Activated T-helper 17 cell treated with anti-CD3 and anti-CD28 coated beads, Interleukin-2, amount 50 U/mL, for 72 hours (primary cell): ENCODE measurements at regions not wholly inside any gene's neighbourhood (a gene's known extent, or its start where the extent isn't known, plus 50 kb on each side); places are given as distances from the start of the nearest gene placed in this dataset.

ENCODE experiments used
- ATAC-seq: fragments of 150-1000 bp; cut with Tn5 transposase; replicated peaks from 2 replicates; pipeline ENCODE4 v1.10.0; 2021; ENCODE audit warnings: mild to moderate bottlenecking, moderate library complexity
- H3K27ac Mint-ChIP-seq: one replicate; pipeline ENCODE4 v1.8.0; 2022; ENCODE audit warnings: mixed read lengths
- H3K27me3 Mint-ChIP-seq: one replicate; pipeline ENCODE4 v1.8.0; 2022; ENCODE audit warnings: mixed read lengths
- H3K36me3 Mint-ChIP-seq: one replicate; pipeline ENCODE4 v1.8.0; 2022; ENCODE audit warnings: low read depth, mild to moderate bottlenecking, mixed read lengths
- H3K4me1 Mint-ChIP-seq: one replicate; pipeline ENCODE4 v1.8.0; 2022; ENCODE audit warnings: mixed read lengths
- H3K4me3 Mint-ChIP-seq: one replicate; pipeline ENCODE4 v1.8.0; 2022; ENCODE audit warnings: mild to moderate bottlenecking, mixed read lengths
- H3K9me3 Mint-ChIP-seq: one replicate; pipeline ENCODE4 v1.8.0; 2022; ENCODE audit warnings: mixed read lengths

DNA sequence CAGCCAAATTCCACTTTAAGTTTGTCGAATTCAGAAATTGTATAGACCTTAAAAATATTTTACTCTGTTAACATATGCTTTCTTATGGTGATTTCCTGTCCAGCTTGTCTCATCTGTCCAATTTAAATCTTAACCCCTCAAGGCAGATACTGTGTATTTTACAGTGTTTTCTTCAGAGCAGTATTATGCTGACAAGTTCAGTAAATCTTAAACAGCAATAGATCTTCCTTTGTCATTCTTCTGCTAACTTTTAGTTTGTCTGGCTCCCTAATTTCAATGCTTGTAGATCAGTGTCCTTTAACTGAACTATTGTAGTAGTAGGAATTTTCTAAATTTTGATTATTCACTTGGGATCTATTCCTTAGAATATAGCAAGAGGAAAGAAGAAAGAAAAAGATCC is 52.8 kb upstream of the MEIS1 start:
- Mint-ChIP-seq H3K36me3 (no peaks in the 10 kb centered on the region), H3K9me3 (peaks cover 3% of the 10 kb centered on the region), H3K4me3 (no peak overlapping the region), H3K27ac (no peak overlapping the region), H3K4me1 (no peaks in the 10 kb centered on the region), H3K27me3 (peaks cover 3% of the 10 kb centered on the region)
- ATAC-seq = no peak

DNA sequence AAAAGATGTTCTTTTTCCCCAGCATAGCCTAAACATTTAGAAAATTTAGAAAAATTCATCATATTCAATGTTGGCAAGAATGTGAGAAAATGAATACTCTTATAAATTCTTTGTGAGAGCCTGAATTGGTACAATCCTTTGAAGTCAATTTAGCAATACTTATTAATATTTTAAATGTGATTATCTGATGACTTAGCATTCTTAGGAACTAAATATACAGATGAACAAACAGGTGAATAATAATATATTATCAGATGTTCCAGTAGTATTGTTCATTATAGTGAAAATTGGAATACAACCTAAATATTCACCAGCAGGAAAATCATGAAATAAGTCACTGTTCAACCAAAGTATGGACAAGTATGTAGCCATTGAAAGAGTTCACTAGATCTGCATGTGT is 55.5 kb upstream of the MEIS1 start:
- no peak for ATAC-seq
- Mint-ChIP-seq H3K4me3 (no peak overlapping the region), H3K4me1 (no peaks in the 10 kb centered on the region), H3K27me3 (peaks cover 3% of the 10 kb centered on the region), H3K27ac (no peak overlapping the region), H3K36me3 (no peaks in the 10 kb centered on the region), H3K9me3 (peaks cover 3% of the 10 kb centered on the region)

DNA sequence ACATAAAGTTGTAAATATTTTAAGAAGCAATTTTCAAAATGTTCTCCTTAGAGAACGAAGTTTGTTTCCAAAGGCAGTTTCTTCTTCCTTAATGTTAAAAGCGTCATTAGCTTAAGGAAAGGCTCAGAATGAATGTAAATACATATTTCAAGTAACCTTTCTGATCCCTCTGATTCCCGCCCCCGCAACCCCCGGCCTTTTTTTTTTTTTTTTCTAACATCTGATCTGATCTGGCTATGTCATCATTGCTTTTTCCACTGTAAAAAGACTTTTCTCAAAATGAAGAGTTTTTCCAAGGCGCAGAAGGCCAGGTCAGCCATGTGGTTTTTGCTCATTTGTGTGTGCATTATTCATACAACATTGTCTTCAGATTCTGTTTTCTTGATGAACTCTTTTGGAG is 57.1 kb upstream of the MEIS1 start:
- no peaks in the 10 kb centered on the region for H3K4me1 Mint-ChIP-seq
- peaks cover 3% of the 10 kb centered on the region for H3K9me3 Mint-ChIP-seq
- H3K4me3 Mint-ChIP-seq = no peak overlapping the region
- H3K36me3 Mint-ChIP-seq = no peaks in the 10 kb centered on the region
- no peak for ATAC-seq
- no peak overlapping the region for H3K27ac Mint-ChIP-seq
- no peaks in the 10 kb centered on the region for H3K27me3 Mint-ChIP-seq

DNA sequence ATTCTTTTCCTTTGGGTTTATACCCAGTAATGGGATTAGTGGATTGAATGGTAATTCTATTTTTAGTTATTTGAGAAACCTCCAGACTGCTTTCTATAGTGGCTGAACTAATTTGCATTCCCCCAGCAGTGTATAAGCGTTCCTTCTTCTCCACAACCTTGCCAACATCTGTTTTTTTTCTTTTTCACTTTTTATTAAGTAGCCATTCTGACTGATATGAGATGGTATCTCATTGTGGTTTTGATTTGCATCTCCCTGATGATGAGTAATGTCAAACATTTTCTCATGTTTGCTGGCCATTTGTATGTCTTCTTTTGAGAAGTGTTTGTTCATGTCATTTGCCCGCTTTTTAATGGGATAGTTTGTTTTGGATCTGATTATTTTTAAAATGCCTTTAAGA is 64.1 kb upstream of the MEIS1 start:
- H3K9me3 Mint-ChIP-seq = no peaks in the 10 kb centered on the region
- no peaks in the 10 kb centered on the region for H3K4me1 Mint-ChIP-seq
- no peak overlapping the region for H3K27ac Mint-ChIP-seq
- H3K27me3 Mint-ChIP-seq = no peaks in the 10 kb centered on the region
- no peak for ATAC-seq
- H3K4me3 Mint-ChIP-seq = no peak overlapping the region
- H3K36me3 Mint-ChIP-seq = no peaks in the 10 kb centered on the region

DNA sequence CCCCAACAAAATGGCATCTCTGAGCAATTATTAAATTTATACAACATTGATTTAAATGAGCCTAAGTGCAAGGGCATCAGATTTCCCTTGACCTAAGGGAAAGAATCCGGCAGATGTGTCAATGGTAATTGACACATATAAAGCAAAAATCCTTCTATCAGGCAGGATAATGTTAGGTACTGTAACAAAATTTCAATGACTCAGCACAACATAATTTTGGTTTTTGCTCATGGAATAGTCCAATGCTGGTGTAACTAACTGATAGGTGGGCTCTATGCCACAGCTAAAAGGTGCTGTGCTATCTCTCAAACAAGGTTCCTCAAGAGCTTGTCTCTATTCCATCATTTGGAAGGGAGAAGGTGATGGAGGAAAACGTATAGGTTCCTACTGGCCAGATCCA is 68.3 kb upstream of the MEIS1 start:
- H3K27ac Mint-ChIP-seq = no peak overlapping the region
- ATAC-seq = no peak
- no peaks in the 10 kb centered on the region for H3K36me3 Mint-ChIP-seq
- H3K9me3 Mint-ChIP-seq = peaks cover 3% of the 10 kb centered on the region
- H3K27me3 Mint-ChIP-seq = no peaks in the 10 kb centered on the region
- H3K4me3 Mint-ChIP-seq = no peak overlapping the region
- no peaks in the 10 kb centered on the region for H3K4me1 Mint-ChIP-seq

DNA sequence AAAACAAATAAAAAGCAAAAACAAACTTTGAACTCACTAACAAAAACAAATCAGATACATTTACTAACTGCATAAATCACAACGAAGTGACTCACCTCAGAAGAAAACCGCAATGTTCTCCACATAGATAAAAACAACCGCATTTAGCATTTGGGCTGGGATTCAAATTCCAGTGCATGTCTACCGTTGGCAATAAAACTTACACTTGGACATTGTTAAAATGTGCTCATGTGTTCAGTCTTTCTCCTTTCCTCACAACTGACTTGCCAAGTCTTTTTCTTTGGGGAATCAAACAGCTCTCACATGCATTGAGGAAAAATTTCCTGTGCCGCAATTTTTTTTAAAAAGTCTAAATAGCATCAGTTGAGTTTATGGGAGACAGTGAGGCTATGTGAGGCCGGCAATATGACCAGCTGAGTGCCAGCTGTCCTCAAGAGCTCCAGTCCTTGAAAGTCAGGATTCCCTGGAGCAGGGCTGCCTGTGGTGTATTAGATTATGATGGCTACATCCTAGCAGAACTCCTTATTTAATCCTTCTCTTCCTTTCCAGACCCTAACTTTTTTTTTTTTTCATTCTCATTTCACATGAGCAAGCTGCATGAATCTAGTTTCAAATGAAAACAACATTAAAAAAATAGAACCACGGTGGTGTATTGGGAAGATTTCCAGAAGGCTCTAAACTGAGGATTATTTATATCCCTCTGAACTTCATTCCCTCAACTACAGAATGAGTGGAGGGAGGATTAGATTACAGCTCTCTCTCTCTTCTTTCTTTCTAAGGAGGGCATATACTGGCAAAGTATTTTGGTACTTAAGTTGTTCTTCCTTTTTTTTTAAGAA is 70.2 kb upstream of the MEIS1 start:
- Mint-ChIP-seq H3K27ac (no peak overlapping the region), H3K4me1 (no peaks in the 10 kb centered on the region), H3K4me3 (no peak overlapping the region), H3K27me3 (no peaks in the 10 kb centered on the region), H3K36me3 (no peaks in the 10 kb centered on the region), H3K9me3 (peaks cover 7% of the 10 kb centered on the region)
- ATAC-seq = no peak

DNA sequence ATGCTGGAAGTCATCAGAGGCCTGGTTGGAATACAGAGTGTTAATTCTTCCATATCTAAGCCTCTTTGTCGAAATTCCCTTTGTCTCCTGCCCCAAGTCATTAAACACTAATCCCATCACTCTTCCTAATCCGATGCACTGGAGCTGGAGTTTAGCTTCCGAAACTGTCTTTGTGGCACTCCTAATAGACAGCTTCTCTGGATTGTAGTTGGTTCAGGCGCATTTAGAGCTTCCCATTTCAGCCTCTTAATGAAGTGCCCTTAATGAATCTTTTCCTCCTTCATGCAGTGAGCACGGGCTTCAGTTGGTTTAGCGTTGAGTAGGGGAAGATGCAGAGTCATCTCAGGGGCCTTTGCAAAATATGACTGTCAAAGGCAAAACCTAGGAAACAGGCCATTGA is 72.2 kb upstream of the MEIS1 start:
- Mint-ChIP-seq H3K27ac (no peak overlapping the region), H3K36me3 (no peaks in the 10 kb centered on the region), H3K9me3 (peaks cover 7% of the 10 kb centered on the region), H3K27me3 (no peaks in the 10 kb centered on the region), H3K4me3 (no peak overlapping the region), H3K4me1 (no peaks in the 10 kb centered on the region)
- no peak for ATAC-seq

DNA sequence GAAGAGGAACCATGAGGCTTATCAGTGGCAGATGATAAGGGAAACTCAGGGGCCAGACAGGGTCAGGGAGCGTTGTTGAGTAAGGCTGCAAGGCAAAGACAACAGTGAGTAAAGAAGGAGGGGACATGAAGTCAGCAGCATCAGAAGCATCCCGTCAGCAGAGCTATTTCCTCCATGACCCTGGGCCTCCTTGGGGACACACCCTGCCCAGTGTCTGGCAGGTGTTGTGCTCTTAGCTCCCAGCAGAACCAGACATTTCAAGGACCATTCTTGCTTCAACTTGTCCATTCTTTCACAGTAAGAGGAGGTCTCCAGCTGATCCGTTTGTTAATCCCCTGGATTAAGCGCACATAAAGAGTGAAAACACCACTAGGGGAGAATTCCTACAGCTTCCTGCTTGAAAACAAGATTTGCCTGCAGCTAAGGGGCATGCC is 88.7 kb upstream of the MEIS1 start:
- Mint-ChIP-seq H3K27ac (no peak overlapping the region), H3K4me3 (no peak overlapping the region), H3K27me3 (no peaks in the 10 kb centered on the region), H3K9me3 (peaks cover 4% of the 10 kb centered on the region), H3K36me3 (no peaks in the 10 kb centered on the region), H3K4me1 (no peaks in the 10 kb centered on the region)
- no peak for ATAC-seq

DNA sequence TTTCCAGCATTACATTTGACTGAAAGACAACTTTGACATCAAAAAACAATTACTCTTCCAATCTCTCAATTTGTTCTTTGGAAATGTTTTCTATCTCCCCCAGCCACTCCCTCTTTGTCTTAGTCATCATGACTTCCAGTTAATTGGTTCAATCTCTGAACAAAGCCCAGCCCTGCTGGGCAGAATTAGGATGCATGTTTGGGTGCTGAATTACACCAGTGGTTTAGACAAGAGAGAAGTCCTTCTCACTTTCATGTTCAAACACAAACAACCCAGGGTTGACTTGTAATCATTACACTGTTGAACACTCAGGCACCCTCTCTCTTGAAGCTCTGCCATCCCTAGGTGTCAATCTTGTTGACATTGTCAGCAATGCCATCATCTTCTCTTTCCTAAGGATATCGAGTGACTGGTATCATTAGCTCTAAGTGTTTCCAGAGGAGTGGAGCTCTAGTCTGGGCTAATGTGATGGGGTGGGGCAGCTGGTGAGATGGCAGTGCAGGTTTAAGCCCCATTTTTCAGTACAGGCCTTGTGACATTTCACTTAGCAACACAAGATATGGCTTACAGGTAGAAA is 90.8 kb upstream of the MEIS1 start:
- Mint-ChIP-seq H3K36me3 (no peaks in the 10 kb centered on the region), H3K9me3 (peaks cover 4% of the 10 kb centered on the region), H3K27me3 (no peaks in the 10 kb centered on the region), H3K4me1 (no peaks in the 10 kb centered on the region), H3K4me3 (no peak overlapping the region), H3K27ac (no peak overlapping the region)
- no peak for ATAC-seq

DNA sequence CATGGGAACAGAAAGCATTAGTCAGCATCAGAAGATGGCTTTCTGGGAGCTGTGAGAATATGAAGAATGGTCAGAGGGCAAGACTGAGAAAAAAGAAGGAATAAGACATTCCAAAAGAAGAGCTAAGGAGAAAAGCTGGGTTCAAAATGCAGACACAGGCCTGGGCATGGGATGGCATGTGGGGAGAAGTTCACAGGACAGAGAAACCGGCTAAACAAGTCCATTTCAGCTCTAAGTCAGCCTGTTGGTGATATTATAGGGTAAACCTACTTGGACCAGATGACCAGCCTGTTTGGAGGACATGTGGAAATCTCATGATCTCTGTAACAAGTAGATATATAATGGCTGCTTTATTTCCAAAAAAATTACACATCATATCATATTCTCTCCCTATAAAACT is 91.7 kb upstream of the MEIS1 start:
- Mint-ChIP-seq H3K36me3 (no peaks in the 10 kb centered on the region), H3K27me3 (no peaks in the 10 kb centered on the region), H3K4me3 (no peak overlapping the region), H3K27ac (no peak overlapping the region), H3K4me1 (no peaks in the 10 kb centered on the region), H3K9me3 (peaks cover 4% of the 10 kb centered on the region)
- no peak for ATAC-seq

DNA sequence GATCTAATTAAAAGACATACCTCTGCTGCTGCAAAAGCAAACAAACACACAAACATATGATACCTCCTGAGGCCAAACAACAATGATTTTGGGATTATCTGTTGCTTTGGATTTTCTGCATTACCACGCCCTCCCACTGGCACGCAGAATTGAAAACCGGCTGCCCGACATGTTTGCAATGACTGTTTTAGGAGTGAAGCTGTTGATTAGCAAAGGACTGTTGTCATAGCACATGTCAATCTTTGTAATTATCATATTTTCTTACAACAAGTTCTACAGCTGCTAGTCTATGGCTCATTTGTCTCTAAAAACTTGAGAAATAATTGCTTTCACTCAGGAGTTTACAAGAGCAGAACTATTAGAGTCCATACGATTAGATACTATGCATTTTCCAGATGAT is 94.4 kb upstream of the MEIS1 start:
- no peak overlapping the region for H3K27ac Mint-ChIP-seq

DNA sequence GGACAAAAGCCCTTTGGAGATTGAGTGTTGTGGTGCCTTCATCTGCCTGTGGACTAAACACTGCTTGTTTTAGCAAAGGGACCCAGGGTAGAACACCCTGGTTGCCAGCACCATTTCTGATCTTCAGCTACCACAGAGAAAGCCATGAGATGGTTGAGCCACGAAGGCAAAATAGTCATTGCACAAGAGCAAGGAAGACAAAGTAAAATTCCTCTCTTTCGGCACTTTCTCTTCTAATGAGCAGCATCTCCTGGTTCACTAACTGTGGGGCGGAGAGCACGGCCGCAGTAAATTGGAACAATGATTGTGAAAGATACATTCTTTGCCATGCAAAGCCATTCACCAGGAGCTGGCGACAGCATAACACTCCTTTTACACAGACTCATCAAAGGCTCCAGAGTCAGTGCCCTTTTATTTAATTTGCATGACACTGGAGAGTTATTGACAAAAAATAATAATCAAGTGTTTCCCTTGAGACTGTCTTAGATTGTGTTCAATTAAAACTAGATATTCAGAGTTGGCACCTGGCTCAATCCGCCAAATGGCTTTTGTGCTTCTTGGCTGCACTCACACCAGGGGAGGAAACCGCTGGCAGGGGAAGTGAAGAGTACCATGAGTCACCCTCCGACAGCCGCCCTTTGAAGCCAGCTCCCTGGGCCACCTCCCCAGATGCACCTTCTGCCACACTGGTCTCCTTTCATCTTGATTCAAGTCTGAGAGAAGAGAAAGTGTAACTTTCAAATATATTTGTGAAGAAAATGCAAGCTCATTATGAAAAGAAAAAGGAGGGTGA is 100.5 kb upstream of the MEIS1 start:
- Mint-ChIP-seq H3K4me3 (no peak overlapping the region), H3K27me3 (no peaks in the 10 kb centered on the region), H3K4me1 (no peaks in the 10 kb centered on the region), H3K27ac (no peak overlapping the region), H3K36me3 (no peaks in the 10 kb centered on the region), H3K9me3 (no peaks in the 10 kb centered on the region)
- no peak for ATAC-seq

More for the DNA sequence above, 94.4 kb upstream of the MEIS1 start:
- no peaks in the 10 kb centered on the region for H3K36me3 Mint-ChIP-seq
- H3K4me3 Mint-ChIP-seq = no peak overlapping the region
- no peaks in the 10 kb centered on the region for H3K27me3 Mint-ChIP-seq
- H3K4me1 Mint-ChIP-seq = no peaks in the 10 kb centered on the region
- ATAC-seq = no peak
- no peaks in the 10 kb centered on the region for H3K9me3 Mint-ChIP-seq

DNA sequence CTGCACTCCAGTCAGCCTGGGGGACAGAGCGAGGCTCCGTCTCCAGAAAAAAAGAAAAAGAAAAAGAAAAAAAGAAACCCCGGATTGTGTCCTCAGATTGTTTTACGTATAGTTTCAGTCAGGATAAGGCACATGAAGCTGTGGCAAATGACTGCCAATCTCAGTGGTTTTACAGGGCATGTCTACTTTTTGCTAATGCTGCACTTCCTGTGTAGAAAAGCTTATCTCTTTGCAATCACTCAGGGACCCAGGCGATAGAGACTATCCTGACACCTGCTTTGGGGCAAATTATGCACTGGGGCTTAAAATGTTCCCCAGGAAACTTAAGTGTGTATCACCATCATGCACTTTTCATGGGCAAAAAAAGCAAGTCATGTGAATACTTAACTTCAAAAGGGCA is 103.7 kb upstream of the MEIS1 start:
- no peak for ATAC-seq
- Mint-ChIP-seq H3K4me1 (no peaks in the 10 kb centered on the region), H3K4me3 (no peak overlapping the region), H3K27ac (no peak overlapping the region), H3K27me3 (no peaks in the 10 kb centered on the region), H3K9me3 (no peaks in the 10 kb centered on the region), H3K36me3 (no peaks in the 10 kb centered on the region)

DNA sequence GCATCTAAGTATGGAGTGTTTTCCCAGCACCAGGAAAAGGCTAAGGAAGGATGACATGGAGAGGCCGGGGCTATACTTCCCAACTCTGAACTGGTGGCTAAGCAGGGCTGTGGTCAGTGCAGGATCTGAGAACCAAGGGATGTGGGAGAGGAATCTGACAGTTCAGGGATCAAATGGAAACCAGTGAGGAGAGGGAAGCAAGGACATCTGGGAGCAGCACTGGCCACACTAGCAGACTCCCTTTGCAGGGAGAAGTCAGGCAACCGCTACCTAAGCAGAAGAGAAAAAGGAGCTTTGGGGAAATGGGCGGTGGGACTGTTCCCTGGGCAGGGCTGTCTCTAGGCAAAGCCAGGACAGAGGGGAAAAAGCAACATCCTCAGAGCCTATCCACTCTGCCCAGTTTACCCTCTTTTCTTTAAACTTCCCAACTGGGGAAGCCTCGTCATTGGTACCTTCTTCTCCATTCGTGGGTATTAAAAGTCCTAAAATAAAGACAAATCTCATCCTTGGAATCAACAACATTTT is 105.8 kb upstream of the MEIS1 start:
- no peak for ATAC-seq
- H3K4me1 Mint-ChIP-seq = no peaks in the 10 kb centered on the region
- no peaks in the 10 kb centered on the region for H3K9me3 Mint-ChIP-seq
- no peaks in the 10 kb centered on the region for H3K27me3 Mint-ChIP-seq
- H3K27ac Mint-ChIP-seq = no peak overlapping the region
- H3K36me3 Mint-ChIP-seq = no peaks in the 10 kb centered on the region
- H3K4me3 Mint-ChIP-seq = no peak overlapping the region
